B cell (primary cell): ENCODE measurements at regions not wholly inside any gene's neighbourhood (a gene's known extent, or its start where the extent isn't known, plus 50 kb on each side); places are given as distances from the start of the nearest gene placed in this dataset.

Experiments
- CTCF ChIP-seq: fragments of 200-600 bp; IDR thresholded peaks from one replicate; pipeline ENCODE4 v1.8.0; 2022; ENCODE audit warnings: antibody characterized with exemption, mild to moderate bottlenecking
- EZH2 ChIP-seq: IDR thresholded peaks from 2 replicates; pipeline ENCODE4 v1.6.1; 2012; ENCODE audit warnings: borderline replicate concordance, low read depth, mild to moderate bottlenecking, moderate library complexity, low read length; ENCODE audit not compliant: insufficient read depth, poor library complexity, severe bottlenecking

- TF ChIP-seq CTCF (no peak), EZH2 (no peak)
These were observed 113.5 kb upstream of the RAB6C start for GRCh38 chr2:129865976-129866375.
